ENCODE measurements at regions not wholly inside any gene's neighbourhood (a gene's known extent, or its start where the extent isn't known, plus 50 kb on each side); places are given as distances from the start of the nearest gene placed in this dataset.
"Not testable (repeated sequence)": the region's sequence is repeated elsewhere in the genome, so short reads cannot be mapped to it uniquely, and the experiment has no call there.

GRCh38 chr12:31817120-31817519, 88.3 kb upstream of the AMN1 start:
- H3K4me3 ChIP-seq (ENCODE audit: low read length): no peak overlapping the region
- H3K4me1 ChIP-seq (ENCODE audit: insufficient read depth, low read length): no peaks in the 10 kb centered on the region
- no peak overlapping the region for H3K27ac ChIP-seq (ENCODE audit: low read length)
- no peaks in the 10 kb centered on the region for H3K27me3 ChIP-seq (ENCODE audit: insufficient read depth, low read length)
- H3K9me3 ChIP-seq (ENCODE audit: insufficient read depth, low read depth, low read length): no peaks in the 10 kb centered on the region
- H3K36me3 ChIP-seq (ENCODE audit: insufficient read depth, low read depth, low read length): no peaks in the 10 kb centered on the region
- H3K9ac ChIP-seq (ENCODE audit: low read depth, low read length): no peak overlapping the region

- Histone ChIP-seq H3K9me3 (ENCODE audit: insufficient read depth, low read depth, low read length) (no peaks in the 10 kb centered on the region), H3K9ac (ENCODE audit: low read depth, low read length) (no peak overlapping the region)
These were observed 86.3 kb upstream of the AMN1 start for GRCh38 chr12:31815096-31815495.

GRCh38 chr12:31813305-31813704, 84.5 kb upstream of the AMN1 start:
- no peak overlapping the region for H3K27ac ChIP-seq (ENCODE audit: low read length)
- no peaks in the 10 kb centered on the region for H3K4me1 ChIP-seq (ENCODE audit: insufficient read depth, low read length)

More at GRCh38 chr12:31815096-31815495, 86.3 kb upstream of the AMN1 start:
- no peaks in the 10 kb centered on the region for H3K27me3 ChIP-seq (ENCODE audit: insufficient read depth, low read length)
- no peaks in the 10 kb centered on the region for H3K36me3 ChIP-seq (ENCODE audit: insufficient read depth, low read depth, low read length)
- no peaks in the 10 kb centered on the region for H3K4me1 ChIP-seq (ENCODE audit: insufficient read depth, low read length)
- no peak overlapping the region for H3K4me3 ChIP-seq (ENCODE audit: low read length)
- H3K27ac ChIP-seq (ENCODE audit: low read length): no peak overlapping the region

GRCh38 chr12:31807773-31808097, 78.9 kb upstream of the AMN1 start:
- Histone ChIP-seq H3K36me3 (ENCODE audit: insufficient read depth, low read depth, low read length) (no peaks in the 10 kb centered on the region), H3K9me3 (ENCODE audit: insufficient read depth, low read depth, low read length) (no peaks in the 10 kb centered on the region), H3K9ac (ENCODE audit: low read depth, low read length) (no peak overlapping the region), H3K4me3 (ENCODE audit: low read length) (no peak overlapping the region), H3K4me1 (ENCODE audit: insufficient read depth, low read length) (peaks cover 7% of the 10 kb centered on the region; the same call in 1 of the 2 replicates), H3K27me3 (ENCODE audit: insufficient read depth, low read length) (no peaks in the 10 kb centered on the region), H3K27ac (ENCODE audit: low read length) (no peak overlapping the region)

More at GRCh38 chr12:31813305-31813704, 84.5 kb upstream of the AMN1 start:
- H3K36me3 ChIP-seq (ENCODE audit: insufficient read depth, low read depth, low read length): no peaks in the 10 kb centered on the region
- H3K9ac ChIP-seq (ENCODE audit: low read depth, low read length): no peak overlapping the region
- no peak overlapping the region for H3K4me3 ChIP-seq (ENCODE audit: low read length)
- no peaks in the 10 kb centered on the region for H3K27me3 ChIP-seq (ENCODE audit: insufficient read depth, low read length)
- H3K9me3 ChIP-seq (ENCODE audit: insufficient read depth, low read depth, low read length): no peaks in the 10 kb centered on the region

- H3K4me1 ChIP-seq (ENCODE audit: insufficient read depth, low read length); H3K9ac ChIP-seq (ENCODE audit: low read depth, low read length); H3K36me3 ChIP-seq (ENCODE audit: insufficient read depth, low read depth, low read length); H3K9me3 ChIP-seq (ENCODE audit: insufficient read depth, low read depth, low read length); H3K27me3 ChIP-seq (ENCODE audit: insufficient read depth, low read length); H3K27ac ChIP-seq (ENCODE audit: low read length); H3K4me3 ChIP-seq (ENCODE audit: low read length): not testable (repeated sequence)
These were observed 78.4 kb upstream of the AMN1 start for GRCh38 chr12:31807081-31807772.

GRCh38 chr12:31805681-31806080, 76.9 kb upstream of the AMN1 start:
- H3K27ac ChIP-seq (ENCODE audit: low read length); H3K4me1 ChIP-seq (ENCODE audit: insufficient read depth, low read length); H3K36me3 ChIP-seq (ENCODE audit: insufficient read depth, low read depth, low read length); H3K9me3 ChIP-seq (ENCODE audit: insufficient read depth, low read depth, low read length); H3K27me3 ChIP-seq (ENCODE audit: insufficient read depth, low read length); H3K4me3 ChIP-seq (ENCODE audit: low read length); H3K9ac ChIP-seq (ENCODE audit: low read depth, low read length): not testable (repeated sequence)

- not testable (repeated sequence) for H3K27me3 ChIP-seq (ENCODE audit: insufficient read depth, low read length); H3K4me1 ChIP-seq (ENCODE audit: insufficient read depth, low read length); H3K9me3 ChIP-seq (ENCODE audit: insufficient read depth, low read depth, low read length); H3K4me3 ChIP-seq (ENCODE audit: low read length); H3K9ac ChIP-seq (ENCODE audit: low read depth, low read length); H3K27ac ChIP-seq (ENCODE audit: low read length); H3K36me3 ChIP-seq (ENCODE audit: insufficient read depth, low read depth, low read length)
These were observed 75.9 kb upstream of the AMN1 start for GRCh38 chr12:31804707-31805106.

GRCh38 chr12:31804185-31804504, 75.3 kb upstream of the AMN1 start:
- no peaks in the 10 kb centered on the region for H3K9me3 ChIP-seq (ENCODE audit: insufficient read depth, low read depth, low read length)
- H3K27me3 ChIP-seq (ENCODE audit: insufficient read depth, low read length): no peaks in the 10 kb centered on the region
- H3K36me3 ChIP-seq (ENCODE audit: insufficient read depth, low read depth, low read length): no peaks in the 10 kb centered on the region
- H3K27ac ChIP-seq (ENCODE audit: low read length): no peak overlapping the region
- H3K9ac ChIP-seq (ENCODE audit: low read depth, low read length): no peak overlapping the region
- no peak overlapping the region for H3K4me3 ChIP-seq (ENCODE audit: low read length)
- H3K4me1 ChIP-seq (ENCODE audit: insufficient read depth, low read length): peaks cover 7% of the 10 kb centered on the region; the same call in 1 of the 2 replicates

- Histone ChIP-seq H3K27ac (ENCODE audit: low read length) (no peak overlapping the region), H3K36me3 (ENCODE audit: insufficient read depth, low read depth, low read length) (no peaks in the 10 kb centered on the region), H3K4me3 (ENCODE audit: low read length) (no peak overlapping the region), H3K9ac (ENCODE audit: low read depth, low read length) (no peak overlapping the region), H3K27me3 (ENCODE audit: insufficient read depth, low read length) (no peaks in the 10 kb centered on the region), H3K9me3 (ENCODE audit: insufficient read depth, low read depth, low read length) (no peaks in the 10 kb centered on the region), H3K4me1 (ENCODE audit: insufficient read depth, low read length) (peaks cover 7% of the 10 kb centered on the region; the same call in 1 of the 2 replicates)
These were observed 74.7 kb upstream of the AMN1 start for GRCh38 chr12:31803306-31804184.

- H3K4me1 ChIP-seq (ENCODE audit: insufficient read depth, low read length): peaks cover 7% of the 10 kb centered on the region; the same call in 1 of the 2 replicates
- H3K9me3 ChIP-seq (ENCODE audit: insufficient read depth, low read depth, low read length): no peaks in the 10 kb centered on the region
- H3K36me3 ChIP-seq (ENCODE audit: insufficient read depth, low read depth, low read length): no peaks in the 10 kb centered on the region
- H3K4me3 ChIP-seq (ENCODE audit: low read length): no peak overlapping the region
- no peaks in the 10 kb centered on the region for H3K27me3 ChIP-seq (ENCODE audit: insufficient read depth, low read length)
- H3K27ac ChIP-seq (ENCODE audit: low read length): no peak overlapping the region
- no peak overlapping the region for H3K9ac ChIP-seq (ENCODE audit: low read depth, low read length)
These were observed 73.1 kb upstream of the AMN1 start for GRCh38 chr12:31801872-31802271.

GRCh38 chr12:31797230-31797872, 68.5 kb upstream of the AMN1 start:
- no peaks in the 10 kb centered on the region for H3K9me3 ChIP-seq (ENCODE audit: insufficient read depth, low read depth, low read length)
- no peak overlapping the region for H3K27ac ChIP-seq (ENCODE audit: low read length)
- H3K27me3 ChIP-seq (ENCODE audit: insufficient read depth, low read length): no peaks in the 10 kb centered on the region
- H3K4me1 ChIP-seq (ENCODE audit: insufficient read depth, low read length): no peaks in the 10 kb centered on the region
- no peak overlapping the region for H3K4me3 ChIP-seq (ENCODE audit: low read length)
- no peaks in the 10 kb centered on the region for H3K36me3 ChIP-seq (ENCODE audit: insufficient read depth, low read depth, low read length)
- H3K9ac ChIP-seq (ENCODE audit: low read depth, low read length): no peak overlapping the region
